ENCODE measurements at regions not wholly inside any gene's neighbourhood (a gene's known extent, or its start where the extent isn't known, plus 50 kb on each side); places are given as distances from the start of the nearest gene placed in this dataset.

DNA sequence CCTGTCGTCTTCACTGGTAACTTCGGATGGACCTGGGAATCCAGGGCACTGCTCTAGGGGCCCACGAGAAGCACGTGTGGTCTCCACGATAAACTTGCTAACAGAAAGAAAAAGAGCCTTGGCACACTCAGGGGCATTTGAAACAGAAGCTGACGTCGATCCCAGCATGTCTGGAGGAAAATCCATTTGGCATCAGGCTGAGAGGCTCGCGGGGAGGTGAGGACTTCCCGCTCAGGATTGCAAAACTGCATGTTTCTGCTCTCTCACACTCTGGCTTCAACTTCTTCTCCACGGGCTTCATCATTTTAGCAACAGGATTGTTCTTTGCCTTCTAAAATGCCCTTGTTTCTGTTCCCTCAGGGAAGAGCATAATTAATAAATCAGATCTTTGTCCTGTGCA is 181.7 kb upstream of the COPS8 start:
- TF ChIP-seq, protein P1, sequence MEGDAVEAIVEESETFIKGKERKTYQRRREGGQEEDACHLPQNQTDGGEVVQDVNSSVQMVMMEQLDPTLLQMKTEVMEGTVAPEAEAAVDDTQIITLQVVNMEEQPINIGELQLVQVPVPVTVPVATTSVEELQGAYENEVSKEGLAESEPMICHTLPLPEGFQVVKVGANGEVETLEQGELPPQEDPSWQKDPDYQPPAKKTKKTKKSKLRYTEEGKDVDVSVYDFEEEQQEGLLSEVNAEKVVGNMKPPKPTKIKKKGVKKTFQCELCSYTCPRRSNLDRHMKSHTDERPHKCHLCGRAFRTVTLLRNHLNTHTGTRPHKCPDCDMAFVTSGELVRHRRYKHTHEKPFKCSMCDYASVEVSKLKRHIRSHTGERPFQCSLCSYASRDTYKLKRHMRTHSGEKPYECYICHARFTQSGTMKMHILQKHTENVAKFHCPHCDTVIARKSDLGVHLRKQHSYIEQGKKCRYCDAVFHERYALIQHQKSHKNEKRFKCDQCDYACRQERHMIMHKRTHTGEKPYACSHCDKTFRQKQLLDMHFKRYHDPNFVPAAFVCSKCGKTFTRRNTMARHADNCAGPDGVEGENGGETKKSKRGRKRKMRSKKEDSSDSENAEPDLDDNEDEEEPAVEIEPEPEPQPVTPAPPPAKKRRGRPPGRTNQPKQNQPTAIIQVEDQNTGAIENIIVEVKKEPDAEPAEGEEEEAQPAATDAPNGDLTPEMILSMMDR (IDR thresholded peaks at IDR 0.05) = no peak
- TF ChIP-seq POLR2A (IDR thresholded peaks at IDR 0.05) (no peak), EP300 (IDR thresholded peaks at IDR 0.05) (no peak), POLR2AphosphoS5 (IDR thresholded peaks at IDR 0.05) (no peak)
